ENCODE measurements at regions not wholly inside any gene's neighbourhood (a gene's known extent, or its start where the extent isn't known, plus 50 kb on each side); places are given as distances from the start of the nearest gene placed in this dataset.

DNA sequence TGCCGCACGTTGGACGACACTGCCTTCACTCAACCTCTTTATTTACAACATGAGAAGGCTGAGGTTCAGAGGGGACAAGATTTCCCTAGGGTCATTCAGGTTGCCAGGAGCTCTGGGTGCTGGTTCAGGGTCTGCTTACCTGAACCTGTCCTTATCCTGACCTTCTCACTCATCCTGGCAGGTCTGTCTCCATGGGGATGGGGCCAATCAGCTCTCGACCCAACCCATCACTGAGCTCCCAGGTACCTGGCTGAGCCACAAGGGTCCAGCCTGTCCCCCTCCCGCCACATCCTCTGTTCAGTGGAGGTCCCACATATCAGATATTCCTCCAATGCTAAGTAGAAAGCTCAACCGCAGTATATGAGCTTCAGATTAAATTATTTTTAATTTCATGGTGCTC, 225.6 kb downstream of the ANKRD60 start:
- TF ChIP-seq, protein P1, sequence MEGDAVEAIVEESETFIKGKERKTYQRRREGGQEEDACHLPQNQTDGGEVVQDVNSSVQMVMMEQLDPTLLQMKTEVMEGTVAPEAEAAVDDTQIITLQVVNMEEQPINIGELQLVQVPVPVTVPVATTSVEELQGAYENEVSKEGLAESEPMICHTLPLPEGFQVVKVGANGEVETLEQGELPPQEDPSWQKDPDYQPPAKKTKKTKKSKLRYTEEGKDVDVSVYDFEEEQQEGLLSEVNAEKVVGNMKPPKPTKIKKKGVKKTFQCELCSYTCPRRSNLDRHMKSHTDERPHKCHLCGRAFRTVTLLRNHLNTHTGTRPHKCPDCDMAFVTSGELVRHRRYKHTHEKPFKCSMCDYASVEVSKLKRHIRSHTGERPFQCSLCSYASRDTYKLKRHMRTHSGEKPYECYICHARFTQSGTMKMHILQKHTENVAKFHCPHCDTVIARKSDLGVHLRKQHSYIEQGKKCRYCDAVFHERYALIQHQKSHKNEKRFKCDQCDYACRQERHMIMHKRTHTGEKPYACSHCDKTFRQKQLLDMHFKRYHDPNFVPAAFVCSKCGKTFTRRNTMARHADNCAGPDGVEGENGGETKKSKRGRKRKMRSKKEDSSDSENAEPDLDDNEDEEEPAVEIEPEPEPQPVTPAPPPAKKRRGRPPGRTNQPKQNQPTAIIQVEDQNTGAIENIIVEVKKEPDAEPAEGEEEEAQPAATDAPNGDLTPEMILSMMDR (IDR thresholded peaks at IDR 0.05): no peak
- TF ChIP-seq POLR2A (IDR thresholded peaks at IDR 0.05): no peak
